ENCODE measurements at regions not wholly inside any gene's neighbourhood (a gene's known extent, or its start where the extent isn't known, plus 50 kb on each side); places are given as distances from the start of the nearest gene placed in this dataset.

- intact Hi-C loops (cut with micrococcal nuclease), result no loop called here
- peaks cover 14% of the 10 kb centered on the region for H3K9me3 ChIP-seq (replicated peaks)
- no peak for DNase-seq
- no peak for TF ChIP-seq CTCF (IDR thresholded peaks at IDR 0.05; ENCODE audit: borderline replicate concordance)
- no peak overlapping the region for H3K27ac ChIP-seq (replicated peaks)
- no peak overlapping the region for H3K4me3 ChIP-seq
- no peaks in the 10 kb centered on the region for H3K27me3 ChIP-seq (ENCODE audit: low read depth)
- no peaks in the 10 kb centered on the region for H3K36me3 ChIP-seq
- no peaks in the 10 kb centered on the region for H3K4me1 ChIP-seq
Measured at GRCh38 chr3:164267053-164267452, 811.2 kb downstream of the SI start.

DNA sequence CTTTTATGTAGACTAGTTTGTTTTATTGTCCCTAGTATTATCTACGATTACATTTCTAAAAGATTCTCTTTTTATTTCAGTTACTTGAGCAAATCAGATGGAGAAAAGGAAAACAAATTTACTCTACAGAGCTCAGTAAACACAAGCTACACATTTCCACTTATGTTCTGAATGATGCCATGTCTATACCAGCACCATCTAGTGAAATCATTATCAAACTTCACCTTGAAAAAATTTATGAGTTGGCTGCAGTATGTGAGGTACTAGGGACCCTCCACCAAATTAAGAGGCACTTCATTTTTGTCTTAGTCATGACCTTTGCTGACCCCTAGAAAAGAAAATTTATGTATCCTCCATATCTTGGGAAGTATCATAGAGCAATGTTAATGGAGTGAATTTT lies 827.4 kb downstream of the SI start:
- TF ChIP-seq CTCF (IDR thresholded peaks at IDR 0.05; ENCODE audit: borderline replicate concordance), result no peak
- H3K27me3 ChIP-seq (ENCODE audit: low read depth), result no peaks in the 10 kb centered on the region
- H3K36me3 ChIP-seq, result no peaks in the 10 kb centered on the region
- H3K9me3 ChIP-seq (replicated peaks), result no peaks in the 10 kb centered on the region
- H3K27ac ChIP-seq (replicated peaks), result no peak overlapping the region
- no peak overlapping the region for H3K4me3 ChIP-seq
- H3K4me1 ChIP-seq, result no peaks in the 10 kb centered on the region
- intact Hi-C loops (cut with micrococcal nuclease), result no loop called here
- DNase-seq, result no peak

GRCh38 chr3:164236851-164237250 lies 841.4 kb downstream of the SI start:
- no peaks in the 10 kb centered on the region for H3K9me3 ChIP-seq (replicated peaks)
- no peak for DNase-seq
- no peak overlapping the region for H3K4me3 ChIP-seq
- no peaks in the 10 kb centered on the region for H3K36me3 ChIP-seq
- H3K4me1 ChIP-seq, result no peaks in the 10 kb centered on the region
- no peaks in the 10 kb centered on the region for H3K27me3 ChIP-seq (ENCODE audit: low read depth)
- intact Hi-C loops (cut with micrococcal nuclease), result no loop called here
- TF ChIP-seq CTCF (IDR thresholded peaks at IDR 0.05; ENCODE audit: borderline replicate concordance), result no peak
- no peak overlapping the region for H3K27ac ChIP-seq (replicated peaks)

- TF ChIP-seq CTCF (IDR thresholded peaks at IDR 0.05; ENCODE audit: borderline replicate concordance), result no peak
- Histone ChIP-seq H3K9me3 (replicated peaks) (no peaks in the 10 kb centered on the region), H3K27ac (replicated peaks) (no peak overlapping the region), H3K36me3 (no peaks in the 10 kb centered on the region), H3K4me3 (no peak overlapping the region), H3K4me1 (no peaks in the 10 kb centered on the region), H3K27me3 (ENCODE audit: low read depth) (no peaks in the 10 kb centered on the region)
- intact Hi-C loops (cut with micrococcal nuclease), result no loop called here
- no peak for DNase-seq
Measured at GRCh38 chr3:164235289-164236028, 842.8 kb downstream of the SI start.

- intact Hi-C loops (cut with micrococcal nuclease), result no loop called here
- Histone ChIP-seq H3K9me3 (replicated peaks) (no peaks in the 10 kb centered on the region), H3K27ac (replicated peaks) (no peak overlapping the region), H3K36me3 (no peaks in the 10 kb centered on the region), H3K4me1 (no peaks in the 10 kb centered on the region), H3K4me3 (no peak overlapping the region), H3K27me3 (ENCODE audit: low read depth) (no peaks in the 10 kb centered on the region)
- no peak for TF ChIP-seq CTCF (IDR thresholded peaks at IDR 0.05; ENCODE audit: borderline replicate concordance)
- no peak for DNase-seq
Measured at GRCh38 chr3:164233951-164234350, 844.3 kb downstream of the SI start.
